ENCODE measurements at regions not wholly inside any gene's neighbourhood (a gene's known extent, or its start where the extent isn't known, plus 50 kb on each side); places are given as distances from the start of the nearest gene placed in this dataset.

GRCh38 chr5:2147504-2148311 lies 265.0 kb upstream of the IRX4 start:
- DNase-seq (ENCODE audit: low spot score): no peak

GRCh38 chr5:2143646-2144353 lies 261.1 kb upstream of the IRX4 start:
- DNase-seq (ENCODE audit: low spot score): no peak

GRCh38 chr5:2143088-2143487 lies 260.4 kb upstream of the IRX4 start:
- DNase-seq (ENCODE audit: low spot score): no peak

GRCh38 chr5:2142456-2142954 lies 259.8 kb upstream of the IRX4 start:
- DNase-seq (ENCODE audit: low spot score): no peak

GRCh38 chr5:2141254-2142000 lies 258.7 kb upstream of the IRX4 start:
- DNase-seq (ENCODE audit: low spot score): no peak

- no peak for DNase-seq (ENCODE audit: low spot score)
These were observed 257.9 kb upstream of the IRX4 start for GRCh38 chr5:2140501-2141175.

GRCh38 chr5:2139478-2139877 lies 256.8 kb upstream of the IRX4 start:
- no peak for DNase-seq (ENCODE audit: low spot score)

- DNase-seq (ENCODE audit: low spot score): no peak
These were observed 256.2 kb upstream of the IRX4 start for GRCh38 chr5:2138896-2139295.

- no peak for DNase-seq (ENCODE audit: low spot score)
These were observed 254.8 kb upstream of the IRX4 start for GRCh38 chr5:2137444-2138050.

GRCh38 chr5:2136728-2137333 lies 254.1 kb upstream of the IRX4 start:
- DNase-seq (ENCODE audit: low spot score): no peak

GRCh38 chr5:2135833-2136232 lies 253.1 kb upstream of the IRX4 start:
- no peak for DNase-seq (ENCODE audit: low spot score)

GRCh38 chr5:2135354-2135753 lies 252.6 kb upstream of the IRX4 start:
- DNase-seq (ENCODE audit: low spot score): no peak

GRCh38 chr5:2134543-2135292 lies 252.0 kb upstream of the IRX4 start:
- DNase-seq (ENCODE audit: low spot score): no peak

GRCh38 chr5:2133936-2134335 lies 251.2 kb upstream of the IRX4 start:
- no peak for DNase-seq (ENCODE audit: low spot score)

- no peak for DNase-seq (ENCODE audit: low spot score)
These were observed 250.4 kb upstream of the IRX4 start for GRCh38 chr5:2133080-2133479.

- DNase-seq (ENCODE audit: low spot score): no peak
These were observed 249.7 kb upstream of the IRX4 start for GRCh38 chr5:2132497-2132847.

GRCh38 chr5:2131826-2132496 lies 249.2 kb upstream of the IRX4 start:
- no peak for DNase-seq (ENCODE audit: low spot score)

- no peak for DNase-seq (ENCODE audit: low spot score)
These were observed 248.5 kb upstream of the IRX4 start for GRCh38 chr5:2131196-2131595.

GRCh38 chr5:2130361-2130760 lies 247.6 kb upstream of the IRX4 start:
- no peak for DNase-seq (ENCODE audit: low spot score)

All from GM03348 (cell line).